HG02885 (cell line): ENCODE measurements at regions not wholly inside any gene's neighbourhood (a gene's known extent, or its start where the extent isn't known, plus 50 kb on each side); places are given as distances from the start of the nearest gene placed in this dataset.

Source experiments
- ATAC-seq: cut with Tn5 transposase; IDR thresholded peaks from one replicate; pipeline ENCODE4 v1.9.1; 2021; ENCODE audit warnings: mild to moderate bottlenecking; ENCODE audit not compliant: unreplicated experiment, poor library complexity

- ATAC-seq: peak; percentile 36
Measured at GRCh38 chr1:149841597-149842238, 57.6 kb upstream of the BOLA1 start.

- peak; percentile 65 for ATAC-seq
Measured at GRCh38 chr1:149842458-149843064, 56.8 kb upstream of the BOLA1 start.

GRCh38 chr1:149843431-149844041 is 55.8 kb upstream of the BOLA1 start:
- no peak for ATAC-seq

- no peak for ATAC-seq
Measured at GRCh38 chr1:149844101-149844500, 55.3 kb upstream of the BOLA1 start.

GRCh38 chr1:149844650-149845255 is 54.6 kb upstream of the BOLA1 start:
- ATAC-seq: no peak

GRCh38 chr1:149845416-149845815 is 54.0 kb upstream of the BOLA1 start:
- ATAC-seq: no peak

GRCh38 chr1:149846042-149846441 is 53.3 kb upstream of the BOLA1 start:
- ATAC-seq: no peak

- no peak for ATAC-seq
Measured at GRCh38 chr1:149846593-149847466, 52.5 kb upstream of the BOLA1 start.

GRCh38 chr1:149848340-149849110 is 50.8 kb upstream of the BOLA1 start:
- no peak for ATAC-seq

- no peak for ATAC-seq
Measured at GRCh38 chr1:149849111-149849946, 50.0 kb upstream of the BOLA1 start.
